C4-2B (cell line): ENCODE measurements at regions not wholly inside any gene's neighbourhood (a gene's known extent, or its start where the extent isn't known, plus 50 kb on each side); places are given as distances from the start of the nearest gene placed in this dataset.

Source experiments
- CTCF ChIP-seq: fragments of 450-650 bp; conservative IDR thresholded peaks from 2 replicates; pipeline ENCODE4 v1.5.1; 2017; ENCODE audit warnings: mild to moderate bottlenecking
- ZFX ChIP-seq: fragments of 450-650 bp; IDR thresholded peaks from 2 replicates; pipeline ENCODE4 v1.6.1; 2017

- TF ChIP-seq CTCF (no peak), ZFX (no peak)
Observed at GRCh38 chr14:38838049-38838978, 264.7 kb downstream of the SEC23A start.
